Activated T-cell treated with anti-CD3 and anti-CD28 coated beads for 4 hours (primary cell): ENCODE measurements at regions not wholly inside any gene's neighbourhood (a gene's known extent, or its start where the extent isn't known, plus 50 kb on each side); places are given as distances from the start of the nearest gene placed in this dataset.
"Not testable (repeated sequence)": the region's sequence is repeated elsewhere in the genome, so short reads cannot be mapped to it uniquely, and the experiment has no call there.

ENCODE experiments used
- DNase-seq: peaks from one replicate; pipeline ENCODE4 v3.0.0-alpha.2; 2020

DNA sequence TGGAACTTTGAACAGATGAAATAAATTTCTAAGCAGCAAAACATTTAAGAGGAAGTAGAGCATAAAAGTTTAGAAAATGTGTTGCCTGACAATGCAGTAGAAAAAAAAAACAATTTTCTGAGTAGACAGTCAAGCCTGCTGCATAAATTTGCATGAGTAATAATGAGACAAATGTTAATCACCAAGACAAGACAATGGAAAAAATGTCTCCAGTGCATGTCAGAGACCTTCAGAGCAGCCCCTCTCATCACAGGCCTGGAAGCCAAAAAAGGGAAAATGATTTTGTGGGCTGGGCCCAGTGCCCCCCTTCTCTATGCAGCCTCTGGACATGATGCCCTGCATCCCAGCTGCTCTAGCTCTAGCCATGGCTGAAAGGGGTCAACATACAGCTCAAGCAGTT is 204.6 kb downstream of the COX18 start:
- DNase-seq: no peak

DNA sequence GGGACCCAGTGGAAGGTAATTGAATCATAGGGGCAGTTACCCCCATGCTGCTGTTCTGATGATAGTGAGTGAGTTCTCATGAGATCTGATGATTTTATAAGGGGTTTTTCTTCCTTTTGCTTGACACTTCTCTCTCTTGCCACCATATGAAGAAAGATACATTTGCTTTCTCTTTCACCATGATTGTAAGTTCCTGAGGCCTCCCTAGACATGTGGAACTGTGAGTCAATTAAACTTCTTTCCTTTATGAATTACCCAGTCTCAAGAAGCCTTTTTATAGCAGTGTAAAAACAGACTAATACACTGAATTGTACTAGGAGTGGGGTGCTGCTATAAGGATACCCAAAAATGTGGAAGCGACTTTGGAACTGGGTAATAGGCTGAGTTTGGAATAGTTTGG is 205.2 kb downstream of the COX18 start:
- DNase-seq: not testable (repeated sequence)

- no peak for DNase-seq
Measured at GRCh38 chr4:72860766-72861165, 208.8 kb downstream of the COX18 start.

DNA sequence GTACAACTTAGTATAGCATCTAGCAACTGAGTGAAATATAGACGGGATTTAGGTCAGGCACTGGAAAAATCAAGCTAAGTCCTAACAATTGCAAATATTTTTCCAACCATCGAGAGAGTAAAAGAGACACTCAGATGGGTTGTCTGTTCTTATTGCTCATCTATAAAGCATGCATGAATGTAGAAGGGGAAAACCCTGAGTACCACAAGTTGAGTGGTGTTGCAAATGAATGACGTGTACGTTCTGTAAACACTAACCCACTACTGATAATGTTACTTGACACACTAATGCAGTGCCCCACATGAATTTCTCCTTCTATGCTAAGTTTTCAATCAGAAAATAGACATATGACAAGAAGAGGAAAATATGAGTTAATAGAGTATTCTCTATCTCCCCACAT is 211.2 kb downstream of the COX18 start:
- DNase-seq: no peak

GRCh38 chr4:72857787-72858186 is 211.7 kb downstream of the COX18 start:
- no peak for DNase-seq

- DNase-seq: no peak
Measured at GRCh38 chr4:72857216-72857615, 212.3 kb downstream of the COX18 start.

- no peak for DNase-seq
Measured at GRCh38 chr4:72846280-72847111, 223.0 kb downstream of the COX18 start.

GRCh38 chr4:72843466-72843865 is 226.1 kb downstream of the COX18 start:
- no peak for DNase-seq

- no peak for DNase-seq
Measured at GRCh38 chr4:72842323-72842722, 227.2 kb downstream of the COX18 start.

DNA sequence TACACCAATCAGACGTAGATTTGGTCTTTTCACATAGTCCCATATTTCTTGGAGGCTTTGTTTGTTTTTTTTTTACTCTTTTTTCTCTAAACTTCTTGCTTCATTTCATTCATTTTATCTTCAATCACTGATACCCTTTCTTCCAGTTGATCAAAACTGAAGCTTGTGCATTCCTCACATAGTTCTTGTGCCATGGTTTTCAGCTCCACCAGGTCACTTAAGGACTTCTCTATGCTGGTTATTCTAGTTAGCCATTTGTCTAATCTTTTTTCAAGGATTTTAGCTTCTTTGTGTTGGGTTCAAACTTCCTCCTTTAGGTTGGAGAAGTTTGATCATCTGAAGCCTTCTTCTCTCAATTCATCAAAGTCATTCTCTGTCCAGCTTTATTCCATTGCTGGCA is 229.3 kb downstream of the COX18 start:
- DNase-seq: not testable (repeated sequence)

- no peak for DNase-seq
Measured at GRCh38 chr4:72828864-72829263, 240.7 kb downstream of the COX18 start.

- no peak for DNase-seq
Measured at GRCh38 chr4:72827968-72828367, 241.5 kb downstream of the COX18 start.

- no peak for DNase-seq
Measured at GRCh38 chr4:72820107-72820506, 249.4 kb downstream of the COX18 start.

- DNase-seq: no peak
Measured at GRCh38 chr4:72817012-72817411, 248.0 kb upstream of the ADAMTS3 start.

- DNase-seq: no peak
Measured at GRCh38 chr4:72814241-72814640, 245.2 kb upstream of the ADAMTS3 start.

DNA sequence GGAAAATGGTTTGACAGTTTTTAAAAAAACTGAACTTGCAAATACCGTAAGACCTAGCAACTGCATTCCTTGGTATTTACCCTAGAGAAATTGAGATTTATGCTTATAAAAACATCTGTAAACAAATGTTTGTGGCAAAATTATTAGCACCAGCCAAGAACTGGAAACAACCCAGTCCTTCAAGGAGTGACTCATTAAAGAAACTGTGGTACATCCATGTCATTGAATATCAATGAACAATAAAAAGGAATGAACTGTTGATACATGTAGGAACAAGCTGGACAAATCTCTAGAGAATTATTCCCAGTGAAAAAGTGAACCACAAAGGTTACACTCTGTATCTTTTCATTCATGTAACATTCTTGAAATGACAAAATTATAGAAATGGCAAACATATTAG is 240.2 kb upstream of the ADAMTS3 start:
- no peak for DNase-seq

GRCh38 chr4:72805284-72805683 is 236.3 kb upstream of the ADAMTS3 start:
- DNase-seq: no peak

- no peak for DNase-seq
Measured at GRCh38 chr4:72797486-72797885, 228.5 kb upstream of the ADAMTS3 start.

DNA sequence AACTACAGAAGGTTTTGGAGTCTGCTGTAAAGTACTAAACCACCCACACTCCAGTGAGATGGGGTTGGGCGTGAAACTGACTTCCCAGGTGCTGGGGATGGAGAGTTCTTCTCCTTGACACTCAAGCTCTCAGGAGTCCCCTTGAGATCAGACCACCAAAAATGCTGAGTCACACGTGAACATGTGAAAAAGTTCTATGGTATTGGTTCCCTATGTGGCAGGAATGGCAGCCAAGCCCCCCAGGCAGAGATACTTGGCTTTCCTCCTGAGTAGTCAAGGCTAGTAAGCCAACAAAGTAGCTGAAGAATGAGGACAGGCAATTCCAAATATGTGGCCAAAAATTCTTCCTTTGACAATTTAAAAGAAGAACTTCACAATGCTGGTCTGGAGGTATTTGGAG is 222.0 kb upstream of the ADAMTS3 start:
- no peak for DNase-seq

DNA sequence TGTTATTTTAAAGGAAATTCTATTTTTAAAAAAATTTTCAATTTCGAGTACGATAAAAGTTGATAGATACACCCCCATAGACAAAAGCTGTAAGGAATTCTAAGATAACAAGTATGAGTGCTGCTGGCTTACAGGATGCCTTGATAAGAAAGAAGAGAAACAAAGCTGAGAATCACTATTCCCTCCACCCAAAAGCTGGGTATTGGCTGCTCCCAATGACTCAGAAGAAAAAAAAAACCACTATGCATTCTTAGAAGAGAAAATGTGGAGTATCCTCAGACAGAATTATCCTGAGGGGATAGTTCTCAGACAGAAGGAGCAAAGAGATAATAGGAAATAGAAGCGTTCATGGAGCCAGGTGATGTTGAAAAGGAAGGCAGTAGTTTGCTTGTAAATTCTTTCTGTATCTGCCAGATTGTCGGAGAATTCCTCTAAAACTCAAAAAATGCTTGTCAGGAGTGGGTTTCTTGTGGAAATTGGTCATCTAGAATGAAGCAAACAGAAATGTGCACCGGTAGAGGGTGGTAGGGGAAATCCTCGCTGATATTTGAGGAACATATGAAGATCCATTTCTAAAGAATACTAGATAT is 217.5 kb upstream of the ADAMTS3 start:
- no peak for DNase-seq

DNA sequence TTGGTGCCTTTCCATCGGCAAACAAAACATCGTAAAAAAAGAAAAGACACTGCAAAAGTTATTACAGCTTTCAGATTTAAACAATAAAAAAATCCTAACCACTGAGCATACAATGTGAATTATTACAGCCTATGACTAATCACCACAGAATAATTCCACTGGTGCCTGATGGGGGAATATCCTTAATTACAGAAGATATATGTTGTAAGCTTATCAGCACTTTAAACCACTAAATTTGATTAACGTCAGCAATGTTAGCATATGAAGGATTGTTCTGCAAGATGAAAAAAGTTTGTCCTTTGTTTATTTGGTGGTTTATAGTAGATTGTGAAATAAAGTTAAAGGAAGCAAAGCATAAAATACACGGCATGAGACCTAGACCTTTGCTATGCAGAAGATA is 210.2 kb upstream of the ADAMTS3 start:
- DNase-seq: no peak

GRCh38 chr4:72777436-72777835 is 208.4 kb upstream of the ADAMTS3 start:
- DNase-seq: no peak

DNA sequence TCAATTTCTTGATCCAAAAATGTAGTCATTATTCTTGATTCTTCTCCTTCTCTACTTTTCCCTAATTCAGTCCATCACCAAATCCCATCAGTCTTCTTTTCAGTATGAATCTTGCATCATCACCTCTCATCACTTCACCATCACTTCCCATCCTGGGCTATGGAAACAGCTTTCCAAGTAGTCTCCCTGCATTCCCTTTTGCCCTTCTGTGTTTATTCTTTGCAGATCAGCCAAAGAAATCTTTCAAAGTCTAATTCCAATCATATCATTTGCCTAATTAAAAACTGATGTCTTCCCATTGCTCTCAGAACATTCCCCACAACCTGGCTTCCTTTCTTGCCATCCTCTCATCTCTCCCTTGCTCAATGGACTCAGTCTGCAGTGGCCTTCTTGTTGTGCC is 201.7 kb upstream of the ADAMTS3 start:
- no peak for DNase-seq

GRCh38 chr4:72768364-72768763 is 199.3 kb upstream of the ADAMTS3 start:
- no peak for DNase-seq
